ENCODE measurements at regions not wholly inside any gene's neighbourhood (a gene's known extent, or its start where the extent isn't known, plus 50 kb on each side); places are given as distances from the start of the nearest gene placed in this dataset.
"Not testable (repeated sequence)": the region's sequence is repeated elsewhere in the genome, so short reads cannot be mapped to it uniquely, and the experiment has no call there.

- Mint-ChIP-seq H3K4me1 (ENCODE audit: low read depth) (no peaks in the 10 kb centered on the region), H3K4me3 (no peak overlapping the region), H3K27ac (no peak overlapping the region), H3K27me3 (ENCODE audit: insufficient read depth) (no peaks in the 10 kb centered on the region; the same call in none of the 2 replicates), H3K9me3 (peaks cover 43% of the 10 kb centered on the region), H3K36me3 (ENCODE audit: low read depth) (no peaks in the 10 kb centered on the region)
- TF ChIP-seq CTCF (IDR thresholded peaks at IDR 0.05): no peak
- DNase-seq: no peak
Measured at GRCh38 chr7:37571806-37572205, 111.8 kb upstream of the GPR141 start.

DNA sequence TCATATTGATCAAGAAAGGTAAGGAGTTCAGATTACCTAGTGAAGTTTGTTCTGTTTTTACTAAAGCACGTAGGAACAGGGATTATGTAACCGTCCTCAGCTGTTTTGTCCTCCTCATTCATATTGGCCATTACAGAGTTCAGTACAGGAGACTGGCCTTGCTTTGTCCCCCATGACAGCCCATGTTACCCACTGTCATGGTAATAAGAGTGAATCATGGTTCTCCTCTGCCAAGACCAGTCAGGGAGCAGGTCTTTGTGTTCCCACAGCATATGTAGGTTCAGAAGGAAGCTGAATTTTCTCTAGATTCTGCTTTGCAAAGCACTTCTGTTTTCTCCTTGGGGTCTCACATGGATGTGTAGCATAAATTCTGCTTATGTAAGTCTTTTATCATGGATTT lies 106.2 kb upstream of the GPR141 start:
- no peak for DNase-seq
- Mint-ChIP-seq H3K4me3 (no peak overlapping the region), H3K27me3 (ENCODE audit: insufficient read depth) (no peaks in the 10 kb centered on the region; the same call in 1 of the 2 replicates), H3K27ac (no peak overlapping the region), H3K9me3 (peaks cover 18% of the 10 kb centered on the region), H3K36me3 (ENCODE audit: low read depth) (no peaks in the 10 kb centered on the region), H3K4me1 (ENCODE audit: low read depth) (no peaks in the 10 kb centered on the region)
- no peak for TF ChIP-seq CTCF (IDR thresholded peaks at IDR 0.05)

- Mint-ChIP-seq H3K4me1 (ENCODE audit: low read depth) (no peaks in the 10 kb centered on the region), H3K27ac (no peak overlapping the region), H3K27me3 (ENCODE audit: insufficient read depth) (no peaks in the 10 kb centered on the region; the same call in 1 of the 2 replicates), H3K4me3 (no peak overlapping the region), H3K9me3 (peaks cover 18% of the 10 kb centered on the region), H3K36me3 (ENCODE audit: low read depth) (no peaks in the 10 kb centered on the region)
- TF ChIP-seq CTCF (IDR thresholded peaks at IDR 0.05): no peak
- DNase-seq: no peak
Measured at GRCh38 chr7:37577901-37578300, 105.7 kb upstream of the GPR141 start.

DNA sequence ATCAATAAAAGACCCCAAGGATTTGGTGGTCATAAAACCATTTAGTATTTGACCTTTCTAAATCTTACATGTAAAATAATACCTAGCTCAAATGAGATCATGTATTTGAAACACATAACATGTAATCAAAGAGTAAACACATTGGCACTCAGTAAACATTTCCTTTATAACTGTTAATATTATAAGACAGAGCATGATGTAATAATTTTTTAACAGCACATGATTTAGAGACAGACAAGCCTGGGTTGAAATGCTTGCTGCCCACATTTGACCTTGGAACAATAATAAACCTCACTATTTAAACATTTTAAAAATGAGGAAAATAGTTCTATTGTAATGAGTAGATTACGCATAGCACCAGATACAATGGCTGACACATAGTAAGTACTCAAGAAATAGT lies 105.2 kb upstream of the GPR141 start:
- peaks cover 18% of the 10 kb centered on the region for H3K9me3 Mint-ChIP-seq
- H3K4me3 Mint-ChIP-seq: no peak overlapping the region
- TF ChIP-seq CTCF (IDR thresholded peaks at IDR 0.05): no peak
- H3K27ac Mint-ChIP-seq: no peak overlapping the region
- H3K4me1 Mint-ChIP-seq (ENCODE audit: low read depth): no peaks in the 10 kb centered on the region
- no peaks in the 10 kb centered on the region for H3K36me3 Mint-ChIP-seq (ENCODE audit: low read depth)
- no peaks in the 10 kb centered on the region; the same call in 1 of the 2 replicates for H3K27me3 Mint-ChIP-seq (ENCODE audit: insufficient read depth)
- no peak for DNase-seq

DNA sequence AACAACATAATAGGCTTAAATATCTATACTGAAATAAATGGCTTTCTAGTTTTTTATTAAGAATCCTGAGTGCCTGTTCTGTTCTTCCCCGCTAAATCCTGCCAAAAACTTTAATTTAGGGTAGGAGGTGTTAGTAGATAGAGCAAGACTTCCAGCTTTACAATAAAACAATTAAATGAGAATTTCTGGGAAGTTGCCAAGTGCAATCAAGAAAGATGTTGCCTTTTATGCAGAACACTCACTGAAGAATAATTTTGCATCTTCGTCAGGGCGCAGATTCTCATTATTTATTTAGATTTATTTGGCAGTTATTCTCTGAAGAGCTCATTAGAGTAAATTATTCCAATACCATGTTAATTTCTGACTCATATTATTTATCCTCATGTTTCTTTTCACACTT lies 103.2 kb upstream of the GPR141 start:
- Mint-ChIP-seq H3K27me3 (ENCODE audit: insufficient read depth) (no peaks in the 10 kb centered on the region), H3K9me3 (peaks cover 9% of the 10 kb centered on the region), H3K36me3 (ENCODE audit: low read depth) (no peaks in the 10 kb centered on the region), H3K27ac (no peak overlapping the region), H3K4me3 (no peak overlapping the region), H3K4me1 (ENCODE audit: low read depth) (no peaks in the 10 kb centered on the region)
- TF ChIP-seq CTCF (IDR thresholded peaks at IDR 0.05): no peak
- DNase-seq: no peak

- H3K27me3 Mint-ChIP-seq (ENCODE audit: insufficient read depth); DNase-seq; H3K4me3 Mint-ChIP-seq; H3K27ac Mint-ChIP-seq; H3K4me1 Mint-ChIP-seq (ENCODE audit: low read depth); H3K36me3 Mint-ChIP-seq (ENCODE audit: low read depth): not testable (repeated sequence)
- H3K9me3 Mint-ChIP-seq: peaks cover 39% of the 10 kb centered on the region
Measured at GRCh38 chr7:37584651-37585463, 98.7 kb upstream of the GPR141 start.

Measured in HFFc6 (cell line).